GM20000 (cell line): ENCODE measurements at regions not wholly inside any gene's neighbourhood (a gene's known extent, or its start where the extent isn't known, plus 50 kb on each side); places are given as distances from the start of the nearest gene placed in this dataset.

ENCODE experiments used
- DNase-seq: peaks from one replicate; pipeline ENCODE4 v3.0.0; 2012; ENCODE audit warnings: low spot score
- CTCF ChIP-seq: IDR thresholded peaks from 2 replicates; pipeline ENCODE4 v1.5.1; 2012; ENCODE audit warnings: mild to moderate bottlenecking, control low read depth; ENCODE audit errors: extremely low read depth, missing control alignments

- DNase-seq = no peak
- TF ChIP-seq CTCF = no peak
These were observed 448.9 kb upstream of the AMOT start for GRCh38 chrX:113289503-113289902.

- no peak for DNase-seq
- TF ChIP-seq CTCF = no peak
These were observed 447.1 kb upstream of the AMOT start for GRCh38 chrX:113287761-113288160.

- TF ChIP-seq CTCF = no peak
These were observed 435.2 kb upstream of the AMOT start for GRCh38 chrX:113275804-113276203.

GRCh38 chrX:113274791-113275190 lies 434.2 kb upstream of the AMOT start:
- TF ChIP-seq CTCF = no peak
- DNase-seq = no peak

More at GRCh38 chrX:113275804-113276203, 435.2 kb upstream of the AMOT start:
- no peak for DNase-seq

GRCh38 chrX:113274345-113274744 lies 433.7 kb upstream of the AMOT start:
- no peak for TF ChIP-seq CTCF

GRCh38 chrX:113269203-113269602 lies 428.6 kb upstream of the AMOT start:
- no peak for TF ChIP-seq CTCF

More at GRCh38 chrX:113274345-113274744, 433.7 kb upstream of the AMOT start:
- no peak for DNase-seq

GRCh38 chrX:113260474-113260873 lies 419.8 kb upstream of the AMOT start:
- no peak for TF ChIP-seq CTCF
- DNase-seq = no peak

More at GRCh38 chrX:113269203-113269602, 428.6 kb upstream of the AMOT start:
- no peak for DNase-seq
